Trophoblast cell (in vitro differentiated cells and primary cell): ENCODE measurements at regions not wholly inside any gene's neighbourhood (a gene's known extent, or its start where the extent isn't known, plus 50 kb on each side); places are given as distances from the start of the nearest gene placed in this dataset.

ENCODE experiments used
- DNase-seq, 2 donors: peaks; one replicate each; pipeline ENCODE4 v3.0.0-alpha.2; 2016
- H2AFZ ChIP-seq: 2 replicates; pipeline ENCODE4 v1.6.1; 2013; ENCODE audit warnings: low read length, moderate library complexity, mild to moderate bottlenecking; ENCODE audit not compliant: insufficient read depth, poor library complexity
- H2AK5ac ChIP-seq: 2 replicates; pipeline ENCODE4 v1.6.1; 2013; ENCODE audit warnings: mild to moderate bottlenecking, low read length
- H2BK120ac ChIP-seq: 2 replicates; pipeline ENCODE4 v1.6.1; 2013; ENCODE audit warnings: low read length, mild to moderate bottlenecking, moderate library complexity; ENCODE audit not compliant: insufficient read depth, poor library complexity
- H2BK12ac ChIP-seq: 2 replicates; pipeline ENCODE4 v1.6.1; 2013; ENCODE audit warnings: mild to moderate bottlenecking, low read length, moderate library complexity
- H2BK5ac ChIP-seq: 2 replicates; pipeline ENCODE4 v1.6.1; 2013; ENCODE audit warnings: low read length, low read depth, moderate library complexity, mild to moderate bottlenecking; ENCODE audit not compliant: poor library complexity
- H3K14ac ChIP-seq: 2 replicates; pipeline ENCODE4 v1.6.1; 2013; ENCODE audit warnings: mild to moderate bottlenecking, low read length
- H3K18ac ChIP-seq: 2 replicates; pipeline ENCODE4 v1.6.1; 2013; ENCODE audit warnings: mild to moderate bottlenecking, low read length
- H3K23ac ChIP-seq: 2 replicates; pipeline ENCODE4 v1.6.1; 2013; ENCODE audit warnings: low read length
- H3K27ac ChIP-seq: 2 replicates; pipeline ENCODE4 v1.5.1; 2013; ENCODE audit warnings: low read depth, mild to moderate bottlenecking, inconsistent platforms, low read length, moderate library complexity
- H3K27me3 ChIP-seq: 2 replicates; pipeline ENCODE4 v1.6.1; 2013; ENCODE audit warnings: inconsistent platforms, mild to moderate bottlenecking, low read length, moderate library complexity; ENCODE audit not compliant: insufficient read depth
- H3K36me3 ChIP-seq, 2 experiments: 1 replicate in 1 of 2; 2 replicates in 1 of 2; pipeline ENCODE4 v1.6.1; 2013; ENCODE audit warnings: low read length in 2 of 2, mild to moderate bottlenecking in 2 of 2, moderate library complexity in 1 of 2; ENCODE audit not compliant: insufficient read depth in 2 of 2, control insufficient read depth in 1 of 2
- H3K4ac ChIP-seq: 2 replicates; pipeline ENCODE4 v1.6.1; 2013; ENCODE audit warnings: low read depth, mild to moderate bottlenecking, low read length, moderate library complexity
- H3K4me1 ChIP-seq, 2 experiments: 1 replicate in 1 of 2; 2 replicates in 1 of 2; pipeline ENCODE4 v1.6.1; 2013; ENCODE audit warnings: low read length in 2 of 2, mild to moderate bottlenecking in 2 of 2, moderate library complexity in 1 of 2; ENCODE audit not compliant: insufficient read depth in 2 of 2, control insufficient read depth in 1 of 2
- H3K4me2 ChIP-seq: 2 replicates; pipeline ENCODE4 v1.6.1; 2013; ENCODE audit warnings: inconsistent platforms, mild to moderate bottlenecking, low read length, moderate library complexity
- H3K4me3 ChIP-seq: 2 replicates; pipeline ENCODE4 v1.5.1; 2013; ENCODE audit warnings: mild to moderate bottlenecking, low read depth, low read length, inconsistent platforms
- H3K79me1 ChIP-seq: one replicate; pipeline ENCODE4 v1.6.1; 2013; ENCODE audit warnings: low read length
- H3K79me2 ChIP-seq: 2 replicates; pipeline ENCODE4 v1.6.1; 2013; ENCODE audit warnings: low read length, mild to moderate bottlenecking; ENCODE audit not compliant: control insufficient read depth, insufficient read depth, poor library complexity
- H3K9ac ChIP-seq: 2 replicates; pipeline ENCODE4 v1.6.1; 2013; ENCODE audit warnings: mild to moderate bottlenecking, low read length
- H3K9me3 ChIP-seq: 2 replicates; pipeline ENCODE4 v1.6.1; 2013; ENCODE audit warnings: low read depth, mild to moderate bottlenecking, control low read depth, inconsistent platforms, low read length; ENCODE audit not compliant: insufficient read depth
- H4K12ac ChIP-seq: 2 replicates; pipeline ENCODE4 v1.6.1; 2013; ENCODE audit warnings: low read depth, mild to moderate bottlenecking, low read length, moderate library complexity
- H4K8ac ChIP-seq: 2 replicates; pipeline ENCODE4 v1.6.1; 2013; ENCODE audit warnings: low read depth, mild to moderate bottlenecking, low read length, moderate library complexity
- H4K91ac ChIP-seq: one replicate; pipeline ENCODE4 v1.6.1; 2013; ENCODE audit warnings: low read depth, mild to moderate bottlenecking, low read length, moderate library complexity
- WGBS: extraction: QIAGEN DNeasy Blood & Tissue Kit; methylation state at CpG from one replicate; pipeline ENCODE4 v1.1.7; 2013; ENCODE audit warnings: missing lambda C conversion rate; ENCODE audit not compliant: insufficient read length, insufficient coverage; ENCODE audit errors: extremely low coverage; 5-methylcytosine and 5-hydroxymethylcytosine counted together

- Histone ChIP-seq H3K4ac (no peak overlapping the region), H3K4me2 (no peak overlapping the region), H2AK5ac (no peak overlapping the region), H3K9ac (no peak overlapping the region), H3K18ac (no peak overlapping the region), H2BK12ac (no peak overlapping the region), H3K9me3 (no peaks in the 10 kb centered on the region), H2BK120ac (no peak overlapping the region), H3K4me3 (no peak overlapping the region), H3K27ac (no peak overlapping the region), H2BK5ac (no peak overlapping the region), H3K36me3 (no peaks in the 10 kb centered on the region), H3K79me1 (no peaks in the 10 kb centered on the region), H3K14ac (no peak overlapping the region), H3K4me1 (no peaks in the 10 kb centered on the region), H4K12ac (no peak overlapping the region), H3K79me2 (no peaks in the 10 kb centered on the region), H4K8ac (no peak overlapping the region), H4K91ac (no peak overlapping the region), H3K23ac (no peak overlapping the region), H2AFZ (no peak overlapping the region), H3K27me3 (no peaks in the 10 kb centered on the region)
- no CpG with 5 or more reads among the region's 4 CpGs for WGBS
- DNase-seq: no peak
Measured at GRCh38 chr12:58163021-58163420, 221.7 kb downstream of the ATP23 start.

GRCh38 chr12:58166643-58167042 lies 225.3 kb downstream of the ATP23 start:
- no peaks in the 10 kb centered on the region for H3K36me3 ChIP-seq
- H2AFZ ChIP-seq: no peak overlapping the region
- H4K8ac ChIP-seq: no peak overlapping the region
- no peak overlapping the region for H2BK120ac ChIP-seq
- no peak overlapping the region for H2BK5ac ChIP-seq
- H2AK5ac ChIP-seq: no peak overlapping the region
- H3K4me3 ChIP-seq: no peak overlapping the region
- no peak overlapping the region for H3K14ac ChIP-seq
- DNase-seq: no peak
- no peaks in the 10 kb centered on the region for H3K79me1 ChIP-seq
- H2BK12ac ChIP-seq: no peak overlapping the region
- H3K4me1 ChIP-seq: no peaks in the 10 kb centered on the region
- no CpG with 5 or more reads among the region's 5 CpGs for WGBS
- no peaks in the 10 kb centered on the region for H3K79me2 ChIP-seq
- no peaks in the 10 kb centered on the region for H3K27me3 ChIP-seq
- no peak overlapping the region for H3K9ac ChIP-seq
- H3K18ac ChIP-seq: no peak overlapping the region
- H3K9me3 ChIP-seq: no peaks in the 10 kb centered on the region
- H3K23ac ChIP-seq: no peak overlapping the region
- H3K27ac ChIP-seq: no peak overlapping the region
- H3K4ac ChIP-seq: no peak overlapping the region
- no peak overlapping the region for H4K91ac ChIP-seq
- H4K12ac ChIP-seq: no peak overlapping the region
- no peak overlapping the region for H3K4me2 ChIP-seq

- Histone ChIP-seq H3K4ac (no peak overlapping the region), H3K79me1 (no peaks in the 10 kb centered on the region), H2AFZ (no peak overlapping the region), H3K27ac (no peak overlapping the region), H3K14ac (no peak overlapping the region), H3K4me2 (no peak overlapping the region), H2BK5ac (no peak overlapping the region), H2BK12ac (no peak overlapping the region), H3K9me3 (peaks cover under 1% of the 10 kb centered on the region), H2AK5ac (no peak overlapping the region), H2BK120ac (no peak overlapping the region), H4K8ac (no peak overlapping the region), H4K91ac (no peak overlapping the region), H4K12ac (no peak overlapping the region), H3K9ac (no peak overlapping the region), H3K4me3 (no peak overlapping the region), H3K23ac (no peak overlapping the region), H3K18ac (no peak overlapping the region), H3K4me1 (no peaks in the 10 kb centered on the region), H3K27me3 (no peaks in the 10 kb centered on the region), H3K79me2 (no peaks in the 10 kb centered on the region), H3K36me3 (no peaks in the 10 kb centered on the region)
- DNase-seq: no peak
- WGBS: no CpG with 5 or more reads among the region's 1 CpG
Measured at GRCh38 chr12:58167622-58168021, 226.3 kb downstream of the ATP23 start.

- Histone ChIP-seq H2AFZ (no peak overlapping the region), H3K4me2 (no peak overlapping the region), H2BK5ac (no peak overlapping the region), H4K91ac (no peak overlapping the region), H3K36me3 (no peaks in the 10 kb centered on the region), H2BK120ac (no peak overlapping the region), H3K79me1 (no peaks in the 10 kb centered on the region), H4K12ac (no peak overlapping the region), H3K4me3 (no peak overlapping the region), H3K4ac (no peak overlapping the region), H2AK5ac (no peak overlapping the region), H4K8ac (no peak overlapping the region), H2BK12ac (no peak overlapping the region), H3K18ac (no peak overlapping the region), H3K4me1 (no peaks in the 10 kb centered on the region), H3K27me3 (no peaks in the 10 kb centered on the region), H3K9me3 (peaks cover 2% of the 10 kb centered on the region), H3K14ac (no peak overlapping the region), H3K79me2 (no peaks in the 10 kb centered on the region), H3K9ac (no peak overlapping the region), H3K23ac (no peak overlapping the region), H3K27ac (no peak overlapping the region)
- WGBS: no CpG with 5 or more reads among the region's 2 CpGs
- no peak for DNase-seq
Measured at GRCh38 chr12:58169826-58170225, 228.5 kb downstream of the ATP23 start.
